ENCODE measurements at regions not wholly inside any gene's neighbourhood (a gene's known extent, or its start where the extent isn't known, plus 50 kb on each side); places are given as distances from the start of the nearest gene placed in this dataset.
"Not testable (repeated sequence)": the region's sequence is repeated elsewhere in the genome, so short reads cannot be mapped to it uniquely, and the experiment has no call there.

GRCh38 chr14:89728964-89729363 is 225.6 kb downstream of the EFCAB11 start (continued):
- TF ChIP-seq PBX3 (IDR thresholded peaks at IDR 0.05; ENCODE audit: insufficient replicate concordance, low read depth, low read length) (no peak), PML (IDR thresholded peaks at IDR 0.05; ENCODE audit: low read length) (no peak), FOXM1 (IDR thresholded peaks at IDR 0.05; ENCODE audit: low read depth, low read length) (no peak)

GRCh38 chr14:89726226-89726625 is 228.3 kb downstream of the EFCAB11 start:
- POLR2A ChIA-PET; intact Hi-C loops (cut with micrococcal nuclease; ENCODE audit: unreplicated experiment); DNase-seq (ENCODE audit: low read depth, low spot score); H3K4me2 ChIP-seq (ENCODE audit: control insufficient read depth, insufficient read depth); SMC1A ChIA-PET (ENCODE audit: uncharacterized antibody, unreplicated experiment); BruUV-seq (replicated peaks); RAD21 ChIA-PET (ENCODE audit: unreplicated experiment); FAIRE-seq; H3K79me2 ChIP-seq (ENCODE audit: control insufficient read depth, insufficient read depth, low read length); ATAC-seq; H3K9me3 ChIP-seq (replicated peaks; ENCODE audit: control insufficient read depth, insufficient read depth, low read length); in situ Hi-C loops (cut with MboI); H3K4me3 ChIP-seq; CTCF ChIA-PET; H3K27me3 ChIP-seq (replicated peaks in 1 of 2; ENCODE audit: control insufficient read depth in 2 of 2, insufficient read depth in 2 of 2, low read length in 1 of 2); H4K20me1 ChIP-seq (ENCODE audit: control insufficient read depth, insufficient read depth); H3K36me3 ChIP-seq (ENCODE audit: control insufficient read depth in 2 of 2, insufficient read depth in 2 of 2, low read length in 1 of 2); H2AFZ ChIP-seq (ENCODE audit: control insufficient read depth, low read depth, low read length); H3K27ac ChIP-seq (ENCODE audit: control insufficient read depth, insufficient read depth); H3K9ac ChIP-seq (ENCODE audit: control insufficient read depth, insufficient read depth, low read length); H3K4me1 ChIP-seq (ENCODE audit: control insufficient read depth, insufficient read depth, low read length): not testable (repeated sequence)
- 17% methylated on average over 6 of the region's 6 CpGs for WGBS (ENCODE audit: insufficient coverage, insufficient replicate concordance, low lambda C conversion rate, missing lambda C conversion rate)

GRCh38 chr14:89724628-89724960 is 229.9 kb downstream of the EFCAB11 start:
- in situ Hi-C loops (cut with MboI), result no loop called here
- peak overlapping the region; percentile 21; the same call in 1 of the 2 replicates for H3K4me2 ChIP-seq (ENCODE audit: control insufficient read depth, insufficient read depth)
- no peak overlapping the region for H3K9ac ChIP-seq (ENCODE audit: control insufficient read depth, insufficient read depth, low read length)
- H4K20me1 ChIP-seq (ENCODE audit: control insufficient read depth, insufficient read depth), result no peaks in the 10 kb centered on the region
- SMC1A ChIA-PET (ENCODE audit: uncharacterized antibody, unreplicated experiment), result no interaction called here
- no peaks in the 10 kb centered on the region for H3K27me3 ChIP-seq (replicated peaks in 1 of 2; ENCODE audit: control insufficient read depth in 2 of 2, insufficient read depth in 2 of 2, low read length in 1 of 2)
- ATAC-seq (no peak), DNase-seq (ENCODE audit: low read depth, low spot score) (no peak), FAIRE-seq (no peak)
- peaks cover 21% of the 10 kb centered on the region for H3K4me1 ChIP-seq (ENCODE audit: control insufficient read depth, insufficient read depth, low read length)
- RAD21 ChIA-PET (ENCODE audit: unreplicated experiment), result no interaction called here
- H3K36me3 ChIP-seq (ENCODE audit: control insufficient read depth in 2 of 2, insufficient read depth in 2 of 2, low read length in 1 of 2), result no peaks in the 10 kb centered on the region
- H3K4me3 ChIP-seq, result no peak overlapping the region
- no TSS peak for BruUV-seq (replicated peaks)
- H3K27ac ChIP-seq (ENCODE audit: control insufficient read depth, insufficient read depth), result no peak overlapping the region
- POLR2A ChIA-PET, result no interaction called here
- H3K79me2 ChIP-seq (ENCODE audit: control insufficient read depth, insufficient read depth, low read length), result no peaks in the 10 kb centered on the region
- no peaks in the 10 kb centered on the region for H3K9me3 ChIP-seq (replicated peaks; ENCODE audit: control insufficient read depth, insufficient read depth, low read length)
- CTCF ChIA-PET, result no interaction called here
- peak overlapping the region; percentile 46 for H2AFZ ChIP-seq (ENCODE audit: control insufficient read depth, low read depth, low read length)
- intact Hi-C loops (cut with micrococcal nuclease; ENCODE audit: unreplicated experiment), result no loop called here
- 55% methylated on average over 8 of the region's 8 CpGs for WGBS (ENCODE audit: insufficient coverage, insufficient replicate concordance, low lambda C conversion rate, missing lambda C conversion rate)
- TF ChIP-seq E2F4 (IDR thresholded peaks at IDR 0.05; ENCODE audit: low read depth, low read length) (no peak), EGR1 (IDR thresholded peaks at IDR 0.05; ENCODE audit: borderline replicate concordance in 1 of 2, low read depth in 2 of 2, low read length in 2 of 2) (no peak), SREBF2 (IDR thresholded peaks at IDR 0.05; ENCODE audit: low read length) (no peak), TCF12 (IDR thresholded peaks at IDR 0.05; ENCODE audit: low read depth, low read length) (no peak), SUZ12 (IDR thresholded peaks at IDR 0.05; ENCODE audit: unreplicated experiment) (no peak), NR2C1 (IDR thresholded peaks at IDR 0.05) (no peak), MYB (IDR thresholded peaks at IDR 0.05; ENCODE audit: borderline replicate concordance, low read depth, low read length) (no peak), IRF5 (IDR thresholded peaks at IDR 0.05; ENCODE audit: borderline replicate concordance) (no peak), ZNF274 (IDR thresholded peaks at IDR 0.05; ENCODE audit: insufficient read depth, insufficient read length) (no peak), STAT3 (IDR thresholded peaks at IDR 0.05; ENCODE audit: low read depth, low read length) (no peak), FOXM1 (IDR thresholded peaks at IDR 0.05; ENCODE audit: low read depth, low read length) (no peak)

Data from GM12878 (cell line).